H1 (cell line): ENCODE measurements at regions not wholly inside any gene's neighbourhood (a gene's known extent, or its start where the extent isn't known, plus 50 kb on each side); places are given as distances from the start of the nearest gene placed in this dataset.

Source experiments
- JUND ChIP-seq: IDR thresholded peaks from 2 replicates; pipeline ENCODE4 v1.6.1; 2011; ENCODE audit warnings: mild to moderate bottlenecking, improper control_type of control experiment, low read length
- RXRA ChIP-seq: IDR thresholded peaks from 2 replicates; pipeline ENCODE4 v1.6.1; 2011; ENCODE audit warnings: low read depth, mild to moderate bottlenecking, low read length, moderate library complexity; ENCODE audit not compliant: insufficient read depth
- TF ChIP-seq, protein P1 (sequence below), 3 experiments: IDR thresholded peaks; 1 replicate in 2 of 3; 2 replicates in 1 of 3; pipeline versions ENCODE4 v1.5.1 to v1.6.1; 2011; ENCODE audit warnings: low read length in 3 of 3, mild to moderate bottlenecking in 3 of 3, inconsistent platforms in 2 of 3, low read depth in 1 of 3, moderate library complexity in 1 of 3; ENCODE audit not compliant: insufficient read depth in 1 of 3; ENCODE audit errors: control extremely low read depth in 1 of 3

DNA sequence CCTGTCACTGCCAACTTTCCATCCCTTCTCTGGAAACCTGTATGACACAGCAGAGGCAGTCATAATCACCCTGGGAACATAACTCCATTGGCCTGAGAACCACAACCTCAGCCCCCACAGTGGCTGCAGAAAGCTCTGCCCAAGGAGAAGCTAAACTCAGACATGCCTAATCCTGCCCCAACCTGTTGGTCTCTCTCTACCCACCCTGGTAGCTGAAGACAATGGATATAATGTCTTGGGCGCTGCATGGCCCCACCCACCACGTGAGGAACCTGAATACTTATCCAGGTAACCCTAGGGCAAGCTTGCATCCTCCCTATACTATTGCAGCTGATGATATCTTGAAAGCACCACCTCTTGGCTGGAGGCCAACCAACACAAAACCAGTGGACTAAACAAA is 225.2 kb downstream of the TEX13C start:
- TF ChIP-seq, protein P1, sequence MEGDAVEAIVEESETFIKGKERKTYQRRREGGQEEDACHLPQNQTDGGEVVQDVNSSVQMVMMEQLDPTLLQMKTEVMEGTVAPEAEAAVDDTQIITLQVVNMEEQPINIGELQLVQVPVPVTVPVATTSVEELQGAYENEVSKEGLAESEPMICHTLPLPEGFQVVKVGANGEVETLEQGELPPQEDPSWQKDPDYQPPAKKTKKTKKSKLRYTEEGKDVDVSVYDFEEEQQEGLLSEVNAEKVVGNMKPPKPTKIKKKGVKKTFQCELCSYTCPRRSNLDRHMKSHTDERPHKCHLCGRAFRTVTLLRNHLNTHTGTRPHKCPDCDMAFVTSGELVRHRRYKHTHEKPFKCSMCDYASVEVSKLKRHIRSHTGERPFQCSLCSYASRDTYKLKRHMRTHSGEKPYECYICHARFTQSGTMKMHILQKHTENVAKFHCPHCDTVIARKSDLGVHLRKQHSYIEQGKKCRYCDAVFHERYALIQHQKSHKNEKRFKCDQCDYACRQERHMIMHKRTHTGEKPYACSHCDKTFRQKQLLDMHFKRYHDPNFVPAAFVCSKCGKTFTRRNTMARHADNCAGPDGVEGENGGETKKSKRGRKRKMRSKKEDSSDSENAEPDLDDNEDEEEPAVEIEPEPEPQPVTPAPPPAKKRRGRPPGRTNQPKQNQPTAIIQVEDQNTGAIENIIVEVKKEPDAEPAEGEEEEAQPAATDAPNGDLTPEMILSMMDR (IDR thresholded peaks at IDR 0.05; ENCODE audit: control extremely low read depth in 1 of 3, insufficient read depth in 1 of 3, low read depth in 1 of 3, low read length in 3 of 3) = no peak
- TF ChIP-seq JUND = no peak
- TF ChIP-seq RXRA = no peak
